Ishikawa (cell line): ENCODE measurements at regions not wholly inside any gene's neighbourhood (a gene's known extent, or its start where the extent isn't known, plus 50 kb on each side); places are given as distances from the start of the nearest gene placed in this dataset.

Source experiments
- CEBPB ChIP-seq: IDR thresholded peaks from 2 replicates; pipeline ENCODE4 v1.6.1; 2012
- CREB1 ChIP-seq: IDR thresholded peaks from 2 replicates; pipeline ENCODE4 v1.6.1; 2012; ENCODE audit warnings: low read depth
- EGR1 ChIP-seq: IDR thresholded peaks from 2 replicates; pipeline ENCODE4 v1.6.1; 2012
- EP300 ChIP-seq: IDR thresholded peaks from 2 replicates; pipeline ENCODE4 v1.6.1; 2012; ENCODE audit warnings: borderline replicate concordance
- MAX ChIP-seq: IDR thresholded peaks from 2 replicates; pipeline ENCODE4 v1.6.1; 2012
- NFIC ChIP-seq: IDR thresholded peaks from 2 replicates; pipeline ENCODE4 v1.6.1; 2012
- RAD21 ChIP-seq: IDR thresholded peaks from 2 replicates; pipeline ENCODE4 v1.6.1; 2012; ENCODE audit warnings: low read depth
- TAF1 ChIP-seq: IDR thresholded peaks from 2 replicates; pipeline ENCODE4 v1.6.1; 2012; ENCODE audit warnings: low read depth, mild to moderate bottlenecking
- TCF12 ChIP-seq: IDR thresholded peaks from 2 replicates; pipeline ENCODE4 v1.6.1; 2012; ENCODE audit warnings: low read depth
- TEAD4 ChIP-seq: IDR thresholded peaks from 2 replicates; pipeline ENCODE4 v1.6.1; 2012
- YY1 ChIP-seq: IDR thresholded peaks from 2 replicates; pipeline ENCODE4 v1.6.1; 2012; ENCODE audit warnings: low read depth
- ZBTB7A ChIP-seq: IDR thresholded peaks from 2 replicates; pipeline ENCODE4 v1.6.1; 2012; ENCODE audit warnings: low read depth
- TF ChIP-seq, protein P1 (sequence below): IDR thresholded peaks from 2 replicates; pipeline ENCODE4 v1.6.1; 2012; ENCODE audit warnings: low read depth, mild to moderate bottlenecking
- TF ChIP-seq, protein P2 (sequence below): IDR thresholded peaks from 2 replicates; pipeline ENCODE4 v1.6.1; 2012

DNA sequence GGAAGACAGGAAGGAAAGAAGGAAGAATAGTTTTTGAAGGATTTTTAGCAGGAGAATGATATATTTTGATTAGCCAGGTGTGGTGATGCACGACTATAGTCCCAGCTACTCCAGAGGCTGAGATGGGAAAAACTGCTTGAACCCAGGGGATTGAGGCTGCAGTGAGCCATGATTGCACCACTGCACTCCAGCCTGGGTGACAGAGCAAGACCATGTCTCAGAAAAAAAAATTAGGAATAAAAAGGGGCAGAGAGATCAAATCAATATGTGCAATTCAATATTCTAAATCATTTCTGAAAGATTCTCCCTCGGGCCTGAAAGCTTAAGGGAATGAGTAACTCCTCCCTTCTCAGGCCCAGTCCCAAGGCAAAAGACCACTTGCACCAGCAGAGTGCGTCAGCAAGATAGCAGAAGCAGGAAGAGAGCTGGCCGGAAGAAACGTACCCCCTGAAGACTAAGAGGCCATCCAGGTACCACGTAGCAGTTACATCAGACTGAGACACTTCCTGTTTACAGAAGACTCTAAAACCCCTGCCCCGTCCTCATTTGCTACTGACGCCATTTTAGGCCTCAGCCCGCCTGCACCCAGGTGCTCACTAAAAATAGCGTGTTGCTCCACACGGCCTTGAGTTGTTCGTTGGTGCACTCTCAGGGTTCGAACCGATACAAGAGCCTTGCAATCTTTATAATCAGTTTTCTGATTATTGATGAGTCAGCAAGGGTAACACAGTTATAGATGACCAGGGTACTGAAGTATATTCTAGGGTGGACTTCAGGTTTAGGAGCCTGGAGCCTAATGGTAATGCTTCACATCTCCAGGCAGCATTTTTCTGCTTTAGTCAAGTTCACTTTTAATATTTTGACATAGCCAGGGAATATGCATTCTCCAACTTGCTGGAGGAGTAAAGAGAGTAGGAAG, 57.7 kb upstream of the CSRP2 start:
- no peak for TF ChIP-seq CEBPB
- TF ChIP-seq TCF12: no peak
- no peak for TF ChIP-seq CREB1
- TF ChIP-seq YY1: no peak
- no peak for TF ChIP-seq ZBTB7A
- TF ChIP-seq MAX: no peak
- no peak for TF ChIP-seq TAF1
- TF ChIP-seq, protein P1, sequence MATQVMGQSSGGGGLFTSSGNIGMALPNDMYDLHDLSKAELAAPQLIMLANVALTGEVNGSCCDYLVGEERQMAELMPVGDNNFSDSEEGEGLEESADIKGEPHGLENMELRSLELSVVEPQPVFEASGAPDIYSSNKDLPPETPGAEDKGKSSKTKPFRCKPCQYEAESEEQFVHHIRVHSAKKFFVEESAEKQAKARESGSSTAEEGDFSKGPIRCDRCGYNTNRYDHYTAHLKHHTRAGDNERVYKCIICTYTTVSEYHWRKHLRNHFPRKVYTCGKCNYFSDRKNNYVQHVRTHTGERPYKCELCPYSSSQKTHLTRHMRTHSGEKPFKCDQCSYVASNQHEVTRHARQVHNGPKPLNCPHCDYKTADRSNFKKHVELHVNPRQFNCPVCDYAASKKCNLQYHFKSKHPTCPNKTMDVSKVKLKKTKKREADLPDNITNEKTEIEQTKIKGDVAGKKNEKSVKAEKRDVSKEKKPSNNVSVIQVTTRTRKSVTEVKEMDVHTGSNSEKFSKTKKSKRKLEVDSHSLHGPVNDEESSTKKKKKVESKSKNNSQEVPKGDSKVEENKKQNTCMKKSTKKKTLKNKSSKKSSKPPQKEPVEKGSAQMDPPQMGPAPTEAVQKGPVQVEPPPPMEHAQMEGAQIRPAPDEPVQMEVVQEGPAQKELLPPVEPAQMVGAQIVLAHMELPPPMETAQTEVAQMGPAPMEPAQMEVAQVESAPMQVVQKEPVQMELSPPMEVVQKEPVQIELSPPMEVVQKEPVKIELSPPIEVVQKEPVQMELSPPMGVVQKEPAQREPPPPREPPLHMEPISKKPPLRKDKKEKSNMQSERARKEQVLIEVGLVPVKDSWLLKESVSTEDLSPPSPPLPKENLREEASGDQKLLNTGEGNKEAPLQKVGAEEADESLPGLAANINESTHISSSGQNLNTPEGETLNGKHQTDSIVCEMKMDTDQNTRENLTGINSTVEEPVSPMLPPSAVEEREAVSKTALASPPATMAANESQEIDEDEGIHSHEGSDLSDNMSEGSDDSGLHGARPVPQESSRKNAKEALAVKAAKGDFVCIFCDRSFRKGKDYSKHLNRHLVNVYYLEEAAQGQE: no peak
- no peak for TF ChIP-seq EGR1
- TF ChIP-seq, protein P2, sequence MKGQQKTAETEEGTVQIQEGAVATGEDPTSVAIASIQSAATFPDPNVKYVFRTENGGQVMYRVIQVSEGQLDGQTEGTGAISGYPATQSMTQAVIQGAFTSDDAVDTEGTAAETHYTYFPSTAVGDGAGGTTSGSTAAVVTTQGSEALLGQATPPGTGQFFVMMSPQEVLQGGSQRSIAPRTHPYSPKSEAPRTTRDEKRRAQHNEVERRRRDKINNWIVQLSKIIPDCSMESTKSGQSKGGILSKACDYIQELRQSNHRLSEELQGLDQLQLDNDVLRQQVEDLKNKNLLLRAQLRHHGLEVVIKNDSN: no peak

- TF ChIP-seq, protein P2: no peak
- TF ChIP-seq, protein P1: no peak
- TF ChIP-seq NFIC (no peak), CREB1 (no peak), RAD21 (no peak), EP300 (no peak), YY1 (no peak), TCF12 (no peak), TEAD4 (no peak), CEBPB (no peak), TAF1 (no peak), ZBTB7A (no peak)
Measured at GRCh38 chr12:76929499-76929898, 50.7 kb upstream of the CSRP2 start.
